HG03103 (cell line): ENCODE measurements at regions not wholly inside any gene's neighbourhood (a gene's known extent, or its start where the extent isn't known, plus 50 kb on each side); places are given as distances from the start of the nearest gene placed in this dataset.

ENCODE experiments used
- ATAC-seq: cut with Tn5 transposase; IDR thresholded peaks from one replicate; pipeline ENCODE4 v1.9.1; 2021; ENCODE audit warnings: low read depth; ENCODE audit not compliant: unreplicated experiment

DNA sequence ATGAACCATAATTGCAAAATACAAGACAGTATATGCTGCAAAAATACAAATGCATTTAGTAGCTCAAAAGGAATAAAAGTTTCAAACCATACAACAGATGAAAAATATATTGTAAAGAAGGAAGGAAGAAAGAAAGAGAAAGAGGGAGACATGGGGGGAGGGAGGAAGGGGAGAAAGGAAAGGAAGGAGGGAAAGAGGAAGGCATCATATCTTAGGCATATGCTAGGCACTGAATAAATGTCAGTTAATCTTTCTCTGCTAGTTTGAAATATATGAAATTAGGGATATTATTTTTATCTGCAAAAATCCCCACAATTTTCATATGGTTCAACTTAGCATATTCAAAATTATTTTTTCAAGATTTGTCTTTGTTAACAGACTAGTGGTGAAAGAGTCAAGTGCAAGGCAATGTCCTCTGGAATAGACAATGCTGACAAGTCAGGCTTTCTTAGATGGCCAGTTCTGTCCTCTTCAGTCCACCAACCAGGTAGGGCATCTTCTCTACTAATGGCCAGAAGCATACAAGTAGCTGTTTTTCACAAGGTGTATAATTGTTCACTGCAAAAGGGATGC lies 506.4 kb downstream of the PRKD1 start:
- no peak for ATAC-seq

DNA sequence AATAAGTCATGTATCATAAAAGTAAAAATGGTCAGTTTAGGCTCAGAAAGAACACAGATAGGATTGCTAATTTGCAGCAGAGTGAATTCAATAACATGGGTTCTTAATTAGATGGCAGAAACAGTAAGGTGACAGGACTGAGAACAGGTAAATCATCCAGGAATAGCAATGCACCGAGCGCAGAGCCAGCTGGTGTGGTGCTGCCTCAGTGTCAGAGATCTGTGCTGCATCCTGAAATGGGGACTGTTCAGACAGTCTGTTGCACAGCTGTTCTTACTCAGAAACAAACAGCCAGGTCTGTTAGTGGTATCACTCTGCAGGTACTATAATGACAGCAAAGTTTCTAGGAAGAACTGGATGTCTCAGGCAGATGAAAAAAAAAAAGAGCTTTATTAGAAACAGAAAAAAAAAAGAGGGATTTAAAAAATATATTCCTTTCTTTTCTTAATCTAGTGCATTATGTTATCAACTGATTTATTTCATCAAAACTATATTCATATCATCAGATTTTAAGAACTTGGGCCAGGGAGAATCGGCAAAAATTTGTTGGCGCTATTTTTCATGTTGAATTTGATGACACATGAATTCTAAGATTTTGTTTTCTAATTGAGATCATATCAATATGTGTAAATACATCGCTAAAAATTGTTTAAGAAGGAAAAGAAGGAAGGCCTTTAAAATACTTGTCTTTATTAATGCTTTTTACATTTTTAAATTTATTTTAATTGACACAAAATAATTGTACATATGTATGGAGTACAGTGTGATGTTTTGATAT lies 501.8 kb downstream of the PRKD1 start:
- ATAC-seq = no peak

DNA sequence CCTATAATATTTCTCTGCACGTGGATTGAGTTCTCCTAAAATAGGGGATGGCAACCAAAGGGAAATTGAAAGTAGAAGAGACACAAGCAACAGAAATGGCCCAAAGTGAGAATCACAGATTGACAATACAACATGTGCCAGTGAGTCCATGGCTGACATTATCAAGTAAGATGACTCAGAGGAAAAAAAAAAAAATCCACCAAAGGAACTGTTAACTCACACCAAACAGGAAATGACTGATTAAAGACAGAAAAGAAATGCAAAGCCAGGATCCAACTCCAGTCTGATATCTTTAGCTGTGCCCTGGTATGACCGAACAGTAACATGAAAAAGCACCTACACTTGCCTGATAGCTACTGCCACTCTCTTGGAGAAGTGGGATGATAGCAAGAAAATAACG lies 485.0 kb downstream of the PRKD1 start:
- no peak for ATAC-seq

DNA sequence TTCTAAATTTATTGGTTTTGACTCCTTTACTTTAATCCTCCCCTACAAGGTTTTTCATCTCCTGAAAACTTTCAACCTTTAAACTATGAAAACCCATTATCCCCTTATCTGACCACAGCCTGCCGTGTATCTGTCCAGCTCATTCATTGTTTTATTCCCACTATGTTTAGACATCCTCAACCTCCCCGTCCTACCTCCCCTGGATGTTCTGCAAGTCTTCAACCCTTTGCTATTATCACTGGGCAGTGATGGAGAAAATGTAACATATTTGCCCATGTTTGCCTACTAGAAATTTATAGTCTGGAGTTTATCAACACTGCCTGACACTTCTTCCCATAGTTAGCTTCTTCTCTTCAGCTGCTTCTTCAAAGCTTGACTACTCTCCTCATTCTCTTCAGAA lies 483.4 kb downstream of the PRKD1 start:
- no peak for ATAC-seq

DNA sequence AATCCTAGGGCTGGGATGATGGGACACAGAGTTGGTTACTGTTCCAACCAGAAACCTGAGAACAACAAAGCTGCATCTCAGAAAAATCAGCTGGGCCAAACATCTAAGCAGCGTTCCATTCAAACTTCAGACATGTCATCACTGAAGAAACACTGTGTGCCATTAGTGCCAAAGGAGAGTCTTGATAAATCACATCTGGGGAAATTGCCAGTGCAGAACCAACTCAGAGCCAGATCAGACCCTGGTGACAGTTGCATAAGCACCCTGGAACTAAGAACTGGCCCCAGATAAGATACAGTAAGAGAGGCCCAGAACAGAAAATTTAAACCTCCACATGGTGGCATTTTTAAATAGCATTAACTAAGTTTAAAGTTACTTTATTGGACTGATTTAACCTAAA lies 482.8 kb downstream of the PRKD1 start:
- ATAC-seq = no peak

DNA sequence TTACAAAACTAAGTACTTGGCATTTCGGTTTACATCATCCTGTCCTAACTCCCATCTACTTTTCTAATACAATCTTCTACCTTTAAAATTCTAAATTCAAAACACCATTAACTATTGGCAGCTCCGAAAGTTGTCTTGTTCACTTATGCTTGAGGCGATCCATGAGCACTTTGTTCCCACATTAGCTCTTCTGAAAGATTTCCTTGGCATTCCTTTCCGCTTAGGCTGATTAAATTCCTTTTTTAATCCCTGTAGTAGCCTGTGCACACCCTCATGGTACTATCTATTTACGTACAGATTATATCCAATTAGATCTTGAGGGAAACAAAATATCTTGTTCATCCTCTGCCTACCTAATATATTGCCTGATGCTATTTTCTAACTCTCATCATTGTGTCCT lies 480.7 kb downstream of the PRKD1 start:
- no peak for ATAC-seq

DNA sequence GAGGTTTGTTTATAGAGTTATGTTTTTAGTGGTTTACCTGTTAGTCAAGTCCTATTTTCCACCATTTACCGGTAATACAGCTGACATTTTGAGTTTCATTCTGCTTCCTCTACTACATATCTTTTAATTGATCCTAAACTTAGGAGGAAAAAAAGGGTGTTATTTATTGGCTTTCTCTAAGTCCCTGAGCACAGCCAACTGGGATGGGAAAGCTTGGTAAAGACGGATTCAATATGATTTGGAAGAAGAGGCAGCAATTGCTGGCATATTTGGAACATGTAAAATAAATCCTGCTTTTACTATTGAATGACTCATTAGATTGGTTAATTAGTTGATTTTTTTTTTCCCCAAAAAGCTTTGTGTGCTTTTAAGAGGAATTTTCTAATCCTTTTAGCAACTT lies 475.7 kb downstream of the PRKD1 start:
- ATAC-seq = no peak

DNA sequence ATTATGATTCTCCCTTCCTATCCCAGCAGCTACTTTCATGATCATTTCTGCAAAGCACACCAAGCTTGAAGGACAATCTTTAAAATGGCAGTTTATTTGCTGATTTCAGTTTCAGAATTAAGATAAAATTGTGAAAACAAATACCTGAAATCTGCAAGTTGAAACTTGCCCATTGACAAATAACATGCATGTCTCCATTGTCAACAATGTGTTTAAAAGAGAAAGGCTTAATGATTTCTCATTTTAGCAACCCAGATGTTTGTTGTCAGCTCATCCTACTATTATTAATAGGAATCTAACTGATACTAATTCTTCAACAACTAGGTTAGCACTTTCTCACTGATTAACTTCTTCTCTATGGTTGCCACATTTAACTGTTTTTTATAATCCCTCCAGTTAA lies 474.6 kb downstream of the PRKD1 start:
- no peak for ATAC-seq

DNA sequence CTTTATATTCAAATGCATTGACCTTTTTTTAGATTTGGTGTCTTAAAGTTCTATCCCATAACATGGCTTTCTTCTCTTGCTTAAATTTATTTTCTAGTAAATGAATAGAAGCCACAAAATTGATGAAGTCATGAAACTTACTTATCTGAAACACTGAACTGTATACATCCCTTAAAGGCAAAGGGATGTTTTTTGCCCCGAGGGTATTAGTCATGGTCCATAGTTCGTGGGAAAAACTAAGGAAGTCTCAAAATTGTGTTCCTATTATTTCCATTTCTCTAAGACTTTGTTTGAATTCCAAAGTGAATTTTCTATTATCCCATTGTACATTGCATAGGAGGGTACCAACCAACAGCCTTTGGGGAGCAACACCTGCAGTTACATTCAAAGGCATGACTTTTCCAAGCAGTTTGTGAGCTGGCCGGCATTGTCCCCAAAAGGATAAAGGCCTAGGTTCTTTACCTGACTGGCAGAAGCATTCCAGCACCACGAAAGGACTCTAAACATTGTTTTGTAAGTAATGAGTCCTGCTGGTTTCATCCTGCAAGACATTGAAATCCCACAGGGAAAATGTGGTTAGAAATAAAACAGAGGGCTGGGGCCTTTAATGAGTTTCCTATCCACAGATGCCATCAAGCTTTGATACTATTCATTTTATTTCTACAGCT lies 473.5 kb downstream of the PRKD1 start:
- ATAC-seq = no peak

DNA sequence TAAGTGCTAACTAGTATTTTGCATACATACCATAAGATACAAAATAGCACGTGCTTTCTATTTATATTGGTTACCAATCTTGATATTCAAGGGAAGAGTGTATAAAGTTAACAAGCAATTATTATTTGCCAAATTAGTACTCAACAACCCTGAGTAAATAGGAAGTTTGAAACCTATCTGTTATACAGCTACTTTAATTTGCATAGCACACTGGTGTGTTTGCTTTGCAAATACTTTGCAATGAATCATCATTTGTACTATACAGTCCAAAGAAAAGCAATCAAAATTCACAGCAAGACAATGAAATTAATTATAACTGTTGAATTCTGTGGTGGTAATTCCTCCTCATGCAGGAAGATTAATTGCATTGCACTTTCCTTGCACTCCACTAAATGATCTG lies 469.1 kb downstream of the PRKD1 start:
- ATAC-seq = no peak

DNA sequence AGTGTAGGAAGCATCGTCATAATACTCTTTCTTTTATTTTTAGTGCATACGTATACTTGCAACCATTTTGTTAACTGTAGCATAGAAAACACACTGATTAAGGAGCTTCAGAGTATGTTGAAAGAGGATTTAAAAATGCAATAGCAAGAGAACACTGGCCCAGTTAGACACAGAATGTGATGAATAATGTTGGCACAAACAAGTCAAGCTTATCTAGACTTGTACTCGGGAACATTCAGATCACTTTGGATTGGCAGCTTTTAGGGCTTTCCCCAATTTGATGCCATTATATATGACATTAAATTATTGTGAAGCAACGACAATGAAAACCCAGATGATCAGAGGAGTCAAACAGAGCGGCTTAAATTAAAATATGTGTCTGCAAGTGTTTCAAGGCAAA lies 468.1 kb downstream of the PRKD1 start:
- no peak for ATAC-seq

DNA sequence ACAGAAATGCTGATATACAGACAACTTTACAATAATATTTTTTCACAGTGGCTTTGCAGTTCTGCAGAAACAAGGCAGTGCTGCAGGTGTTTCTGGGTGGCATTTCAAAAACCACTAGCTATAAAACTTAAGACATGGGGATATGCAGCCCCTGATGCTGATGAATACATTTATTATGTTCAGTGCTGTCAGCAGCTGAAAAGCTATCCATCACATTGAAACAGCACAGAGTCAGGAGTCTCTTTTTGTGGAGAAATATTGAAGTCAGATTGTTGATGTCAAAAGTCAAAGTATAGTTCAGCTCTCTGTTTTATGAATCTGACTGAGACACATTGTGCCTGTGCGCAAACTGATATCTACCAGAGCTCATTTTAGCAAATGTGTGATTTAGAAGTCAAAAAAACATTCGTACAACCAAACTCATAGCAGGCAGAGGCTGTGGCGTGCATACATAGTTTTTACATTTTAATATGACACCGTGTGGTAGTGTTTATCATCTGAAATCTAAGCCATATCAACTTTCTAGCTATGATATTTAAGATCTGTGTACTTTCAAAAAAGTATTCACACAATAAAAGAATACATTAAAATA lies 467.6 kb downstream of the PRKD1 start:
- ATAC-seq = no peak

DNA sequence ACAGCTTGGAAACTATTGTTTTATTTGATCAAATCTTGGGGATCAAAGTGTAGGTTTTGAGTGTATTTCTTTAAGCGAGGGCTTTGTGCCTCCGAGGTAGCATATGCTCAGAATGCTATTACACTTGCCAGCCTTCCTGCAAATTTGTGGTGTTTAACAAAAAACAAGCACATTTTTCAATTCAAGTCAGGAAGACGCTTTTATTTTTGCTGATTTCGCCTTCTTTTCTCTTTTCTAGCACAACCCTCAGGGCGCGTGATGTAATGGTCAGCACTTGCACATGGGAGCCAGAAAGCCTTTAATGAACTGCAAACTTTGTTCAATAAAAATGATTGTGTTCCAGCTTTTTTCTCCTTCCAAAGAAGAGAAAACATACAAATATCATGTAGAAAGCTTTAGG lies 466.5 kb downstream of the PRKD1 start:
- no peak for ATAC-seq

DNA sequence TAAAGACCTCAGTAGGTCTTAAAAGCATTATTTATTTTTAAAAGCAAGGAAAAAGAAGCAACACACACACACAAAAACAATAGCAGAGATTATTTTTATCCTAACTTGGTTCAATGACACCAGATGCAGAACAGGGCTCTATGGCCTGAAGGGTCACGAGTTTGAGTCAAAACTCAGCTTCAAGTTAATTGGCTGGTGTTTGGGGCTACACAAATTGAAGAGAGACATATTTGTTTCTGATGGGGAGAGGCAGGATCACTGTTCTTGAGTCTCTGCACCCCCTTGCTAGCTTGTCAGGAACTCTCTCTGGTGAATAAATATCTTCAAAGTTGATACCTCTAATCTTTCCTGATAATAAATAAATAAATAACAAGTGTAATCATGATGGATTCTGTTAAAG lies 466.1 kb downstream of the PRKD1 start:
- no peak for ATAC-seq

DNA sequence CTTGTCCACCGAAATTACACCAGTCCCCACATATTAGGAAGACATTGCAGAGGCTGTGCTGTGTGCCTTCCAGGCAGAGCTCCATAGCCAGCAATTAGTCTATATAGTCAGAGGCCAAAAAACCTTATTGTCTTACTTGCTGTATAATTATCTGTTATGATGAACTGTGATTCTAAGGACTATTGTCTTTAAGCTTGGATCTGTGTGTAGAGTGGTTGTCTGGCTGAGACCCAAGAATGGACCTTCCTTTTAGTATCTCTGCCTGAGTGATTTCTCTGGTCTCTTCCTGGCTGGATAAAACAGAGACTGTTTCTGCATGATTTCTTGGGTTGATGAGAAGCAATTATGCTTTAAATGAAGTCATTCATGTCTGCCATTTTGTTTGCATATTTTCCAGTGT lies 465.3 kb downstream of the PRKD1 start:
- no peak for ATAC-seq

DNA sequence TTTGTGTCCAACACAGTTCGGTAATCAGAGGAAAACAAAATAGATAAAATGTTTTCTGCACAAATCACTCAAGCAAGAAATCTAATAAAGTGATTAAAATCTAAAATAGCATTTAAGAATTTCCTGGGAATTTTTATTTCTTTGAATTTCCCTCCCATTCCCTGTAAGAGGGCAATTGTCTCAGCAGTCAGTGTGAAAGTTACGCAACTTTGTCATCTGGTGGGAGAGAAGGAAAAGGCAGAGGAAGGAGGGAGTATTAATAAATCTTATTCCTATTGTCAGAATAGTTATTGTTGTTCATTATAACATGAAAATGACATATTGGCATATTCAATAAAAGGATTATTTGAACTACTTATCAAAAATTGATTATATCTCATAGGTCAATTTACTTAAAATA lies 464.9 kb downstream of the PRKD1 start:
- ATAC-seq = no peak

DNA sequence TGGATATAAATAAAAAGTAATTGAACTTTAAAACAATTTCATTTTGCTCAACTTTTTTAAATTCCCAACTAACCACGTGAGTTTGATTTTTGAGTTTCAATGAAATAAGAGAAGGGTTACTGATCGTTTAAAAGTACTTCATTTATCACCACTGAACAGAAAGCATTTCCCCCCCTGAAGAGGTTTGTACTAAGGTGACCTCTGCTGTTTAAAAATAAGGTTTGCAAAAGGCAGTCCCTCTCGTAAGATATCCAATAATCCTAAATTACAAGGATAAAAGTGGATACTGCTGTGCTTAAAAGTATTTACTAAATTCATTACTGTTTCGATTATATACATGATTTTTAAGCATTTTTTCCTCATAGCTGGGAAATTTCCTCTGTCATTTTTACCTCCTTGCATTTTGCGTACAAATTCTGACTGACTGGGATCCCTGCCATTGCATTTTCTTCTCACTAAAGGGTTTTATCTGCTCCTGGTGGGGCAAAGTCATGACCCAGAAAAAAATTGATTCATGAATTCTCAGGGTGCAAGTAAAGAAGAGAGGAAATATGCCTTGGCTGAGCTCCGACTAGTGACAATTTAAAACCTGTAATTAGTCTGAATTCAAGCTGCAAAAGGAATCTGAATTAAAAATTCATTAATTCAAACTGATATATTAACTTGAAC lies 463.8 kb downstream of the PRKD1 start:
- ATAC-seq = no peak

DNA sequence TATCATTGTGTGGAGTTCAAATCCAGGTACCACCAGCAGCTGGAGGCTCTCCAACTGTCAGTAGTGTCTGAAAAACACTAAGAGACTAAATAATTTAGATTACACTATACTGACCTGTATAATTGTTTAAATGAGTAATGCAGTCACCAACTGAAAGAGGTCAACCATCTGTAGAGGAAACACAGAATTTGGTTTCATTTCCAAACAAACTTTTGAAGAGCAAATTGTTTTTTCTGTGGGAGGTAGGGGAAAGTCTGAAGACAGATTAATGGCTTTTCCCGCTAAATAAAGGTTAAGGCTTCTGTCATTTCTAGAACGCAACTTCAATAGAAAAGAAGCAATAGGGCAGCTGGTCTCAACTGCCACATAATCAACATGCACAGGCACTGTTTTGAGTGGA lies 462.6 kb downstream of the PRKD1 start:
- ATAC-seq = no peak

DNA sequence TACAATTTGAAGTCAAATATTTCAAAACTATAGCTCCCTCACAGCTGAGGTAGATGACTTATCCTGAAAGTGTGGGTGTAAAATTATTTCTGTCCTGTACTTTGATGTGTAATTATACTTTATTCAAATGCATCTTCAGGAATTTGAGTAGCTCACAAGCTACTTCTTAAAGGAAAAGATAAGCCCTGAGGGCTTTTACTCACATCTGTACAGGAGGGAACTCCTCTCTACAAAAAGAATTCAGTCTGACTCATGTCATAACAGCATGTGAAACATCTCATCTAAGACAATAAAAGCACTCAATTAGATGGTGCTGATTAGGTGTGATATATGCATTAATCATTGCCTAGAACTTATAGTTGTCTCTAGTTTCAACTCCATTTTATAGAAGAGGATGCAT lies 452.0 kb downstream of the PRKD1 start:
- ATAC-seq = no peak

DNA sequence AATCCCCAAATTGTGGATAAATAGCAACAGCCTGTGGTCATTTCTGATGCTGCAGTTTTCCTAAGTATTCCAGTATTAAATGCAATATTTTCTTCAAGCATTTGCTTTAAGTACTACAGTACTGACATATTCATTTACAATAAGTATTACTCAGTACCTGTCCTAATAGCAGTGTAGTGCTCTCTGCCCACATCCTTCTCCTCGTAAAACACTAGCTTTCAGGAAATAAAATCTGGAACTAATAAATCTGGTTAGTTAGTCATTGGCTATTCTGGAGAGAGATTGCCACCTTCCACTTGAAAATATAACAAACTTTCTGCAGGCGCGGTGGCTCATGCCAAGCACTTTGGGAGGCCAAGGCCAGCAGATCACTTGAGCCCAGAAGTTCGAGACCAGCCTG lies 441.5 kb downstream of the PRKD1 start:
- no peak for ATAC-seq

DNA sequence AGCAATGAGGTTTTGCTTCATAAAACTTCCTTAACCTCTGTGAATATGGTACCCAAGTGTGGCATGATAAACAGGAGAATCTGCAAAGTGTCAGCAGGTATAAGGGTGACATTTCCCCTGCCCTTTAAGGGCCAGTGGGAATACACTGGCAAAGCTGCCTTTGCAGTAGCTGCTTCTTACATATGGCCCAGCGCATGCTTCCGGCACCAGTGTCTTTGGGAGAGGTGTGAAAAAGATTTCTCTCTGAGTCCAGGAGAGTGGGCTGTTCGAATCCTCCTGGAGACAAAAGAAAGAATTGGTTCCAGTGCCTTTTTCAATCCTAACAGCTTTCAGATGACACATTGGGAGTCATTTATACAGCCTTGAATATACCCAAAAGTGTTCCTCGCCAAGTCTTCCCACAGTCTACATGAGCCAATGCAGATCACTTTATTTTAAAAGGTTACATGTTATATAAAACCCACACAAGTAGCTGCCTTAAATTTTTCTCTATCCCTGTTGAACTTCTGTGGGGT lies 437.7 kb downstream of the PRKD1 start:
- no peak for ATAC-seq
